ACHN (cell line): ENCODE measurements at regions not wholly inside any gene's neighbourhood (a gene's known extent, or its start where the extent isn't known, plus 50 kb on each side); places are given as distances from the start of the nearest gene placed in this dataset.

Source experiments
- DNase-seq: peaks from one replicate; pipeline ENCODE4 v3.0.0-alpha.2; 2015
- in situ Hi-C: cut with HindIII; loops from 2 replicates; pipeline ENCODE4 v1.10.0; 2017; ENCODE audit warnings: low sequenced_read_pairs, low pct_ligation_motif_present, low pct_unique_long_range_greater_than_20kb

DNA sequence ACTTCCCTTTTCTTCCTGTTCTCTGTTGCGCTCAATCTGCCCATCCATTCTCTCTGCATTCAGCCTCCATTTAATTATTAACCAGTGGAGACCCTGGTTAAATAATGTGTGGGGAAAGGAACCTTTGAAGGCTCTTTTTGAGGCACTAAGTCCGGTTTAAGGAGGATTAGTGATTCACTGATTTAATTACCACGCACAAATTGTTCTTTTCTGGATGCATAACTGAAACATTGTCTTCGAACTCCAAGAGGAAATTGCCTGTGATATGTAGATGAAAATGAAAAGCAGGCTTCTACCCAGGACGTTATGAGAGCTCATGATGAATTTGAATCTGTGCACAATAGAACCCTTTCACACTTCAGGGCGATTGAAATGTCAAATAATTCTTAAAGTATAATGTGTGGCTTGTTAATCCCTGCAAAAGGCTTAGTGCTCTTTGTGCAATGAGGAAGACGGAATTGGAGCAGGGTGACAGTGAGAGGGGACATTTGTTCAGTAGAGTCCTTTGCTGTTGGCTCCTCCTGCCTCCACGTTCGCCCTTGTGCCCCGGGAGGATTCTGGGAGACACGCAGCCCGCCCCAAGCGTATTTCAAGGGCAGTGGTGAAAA is 51.1 kb upstream of the ZNF236 start:
- no peak for DNase-seq
- in situ Hi-C loops, result no loop called here

DNA sequence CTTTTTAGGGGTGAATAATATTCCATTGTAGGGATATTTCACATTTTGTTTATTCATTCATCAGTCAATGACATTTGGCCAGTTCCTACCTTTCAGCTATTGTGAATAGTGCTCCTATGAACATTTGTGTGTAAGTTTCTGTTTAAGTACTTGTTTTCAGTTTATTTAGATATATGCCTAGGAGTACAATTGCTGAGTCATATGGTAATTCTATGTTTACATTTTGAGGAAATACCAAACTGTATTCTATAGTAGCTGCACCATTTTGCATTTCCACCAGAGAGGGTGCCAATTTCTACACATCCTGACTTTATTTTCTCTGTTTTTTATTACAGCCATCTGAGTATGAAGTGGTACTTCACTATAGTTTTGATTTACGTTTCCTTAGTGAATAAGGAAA is 54.4 kb upstream of the ZNF236 start:
- in situ Hi-C loops, result no loop called here
- no peak for DNase-seq

DNA sequence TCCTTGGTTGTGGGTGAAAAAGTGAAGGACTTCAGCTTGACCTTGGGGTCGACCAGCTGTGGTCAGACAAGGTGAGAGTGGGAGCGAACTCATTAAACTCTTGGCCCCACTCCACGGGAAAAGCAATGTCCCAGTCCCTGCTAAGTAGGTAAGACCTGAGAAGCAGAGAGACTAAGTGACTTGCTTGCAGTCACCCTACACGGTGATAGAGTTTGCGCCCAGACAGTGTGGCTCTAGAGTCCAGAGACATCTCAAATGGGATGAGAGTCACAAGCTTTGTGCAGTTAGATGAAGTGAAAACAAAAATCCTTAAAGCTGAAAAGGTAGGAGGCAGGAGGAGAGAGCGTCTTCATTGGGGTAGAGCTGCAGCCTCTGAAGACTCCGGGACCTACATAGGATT is 55.9 kb upstream of the ZNF236 start:
- in situ Hi-C loops, result no loop called here
- no peak for DNase-seq

DNA sequence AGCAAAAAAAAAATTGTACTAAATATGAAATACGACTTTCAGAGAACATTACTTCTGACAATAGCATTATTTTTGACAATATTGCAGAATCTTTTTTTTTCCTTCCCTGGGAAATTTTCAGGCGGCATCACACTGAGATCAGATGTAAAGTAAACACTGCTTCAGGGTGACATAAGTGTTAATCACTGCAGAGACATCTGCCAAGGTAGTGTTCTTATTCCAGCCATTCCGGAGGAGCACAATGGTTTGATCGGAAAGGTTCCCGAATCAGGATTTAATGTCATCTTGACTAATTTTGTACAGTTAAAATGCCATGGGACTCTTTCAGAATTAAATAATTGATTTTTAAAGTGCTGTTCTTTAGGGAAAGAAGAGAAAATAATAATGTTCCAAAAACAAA is 56.7 kb upstream of the ZNF236 start:
- in situ Hi-C loops, result no loop called here
- no peak for DNase-seq

DNA sequence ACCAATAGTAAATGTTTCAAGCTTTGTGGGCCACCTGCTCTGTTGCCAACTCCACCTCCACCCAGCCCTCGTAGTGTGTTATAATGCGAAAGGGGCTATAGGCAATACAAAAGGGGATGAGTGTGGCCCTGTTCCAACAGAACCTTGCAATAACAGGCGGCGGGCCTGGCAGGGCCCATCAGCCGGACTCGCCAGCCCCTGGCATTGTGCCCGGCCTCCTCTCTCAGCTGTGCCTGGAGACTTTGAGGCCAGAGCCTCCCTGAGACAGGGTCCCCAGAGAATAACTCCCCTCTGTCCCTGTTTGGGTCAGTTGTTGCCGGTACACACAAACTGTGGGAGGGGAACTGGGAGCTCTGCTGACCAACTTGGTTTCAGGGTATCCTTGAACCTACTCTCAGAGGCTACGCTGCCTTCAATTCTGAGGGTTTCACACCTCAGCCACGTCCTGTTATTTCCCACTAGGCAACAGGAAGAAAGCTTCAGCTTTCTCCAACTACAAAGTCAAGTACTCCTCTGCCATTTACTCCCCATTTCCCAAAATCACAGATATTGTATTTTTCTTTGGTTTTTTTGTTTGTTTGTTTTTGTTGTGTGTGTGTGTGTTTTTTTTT is 58.0 kb upstream of the ZNF236 start:
- DNase-seq, result no peak
- in situ Hi-C loops, result no loop called here

DNA sequence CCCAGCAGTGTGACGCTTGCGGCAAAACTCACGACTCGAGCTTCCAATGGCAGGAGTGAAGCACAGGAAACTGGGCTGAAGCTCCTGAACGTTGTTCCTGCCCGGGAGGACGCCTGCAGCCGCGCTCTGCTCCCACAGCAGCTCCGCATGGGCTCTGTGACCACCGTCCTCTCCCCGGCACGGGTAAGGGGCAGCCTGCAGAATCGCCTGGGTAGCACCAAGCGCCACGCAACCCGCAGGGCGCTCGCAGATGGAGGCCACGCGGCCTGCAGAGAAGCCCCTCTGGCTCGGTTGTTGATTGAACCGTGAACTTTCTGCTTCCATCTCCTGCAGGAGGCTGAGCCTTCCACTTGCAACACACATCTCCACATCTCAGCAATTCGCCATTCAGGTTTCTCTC is 63.3 kb upstream of the ZNF236 start:
- in situ Hi-C loops, result no loop called here
- DNase-seq, result no peak

DNA sequence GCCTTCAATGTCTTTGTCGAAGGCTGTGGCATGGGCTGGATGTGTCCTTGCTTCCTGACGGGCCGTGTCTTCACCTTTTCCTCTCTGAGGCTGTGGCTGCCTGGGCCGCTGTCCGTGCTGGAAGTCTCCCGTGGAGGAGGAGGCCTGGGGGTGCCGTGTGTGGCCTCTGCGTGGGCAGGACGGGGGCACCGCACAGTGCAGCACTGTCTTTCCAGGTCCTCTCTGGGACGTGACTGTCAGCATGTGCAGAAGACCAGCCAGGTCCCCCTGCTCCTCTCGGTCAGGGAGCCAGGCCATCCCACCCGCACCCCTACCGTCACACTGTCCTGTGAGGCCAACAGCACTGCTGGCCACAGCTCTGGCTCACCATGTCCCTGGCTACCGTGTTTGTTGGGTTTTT is 64.4 kb upstream of the ZNF236 start:
- in situ Hi-C loops, result no loop called here
- no peak for DNase-seq

DNA sequence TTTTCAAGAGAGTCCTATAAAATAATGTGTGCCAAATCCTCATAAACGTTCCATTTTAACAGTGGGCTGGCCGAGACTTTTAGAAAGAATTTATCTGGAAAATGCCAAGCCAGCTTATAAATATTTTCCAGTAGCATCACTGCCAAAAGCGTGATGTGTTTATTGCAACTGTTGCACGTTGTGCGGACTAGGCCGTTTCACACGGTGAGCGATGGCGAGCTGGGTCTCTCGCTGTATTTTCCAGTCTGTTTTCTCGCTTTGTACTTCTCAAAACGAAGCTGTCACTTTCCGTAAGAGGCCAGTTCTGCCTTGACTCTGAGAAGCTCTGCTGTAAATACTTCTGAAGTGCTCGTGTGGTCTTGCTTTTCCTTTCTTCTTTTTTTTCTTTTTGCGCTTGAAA is 65.0 kb upstream of the ZNF236 start:
- DNase-seq, result no peak
- in situ Hi-C loops, result no loop called here

DNA sequence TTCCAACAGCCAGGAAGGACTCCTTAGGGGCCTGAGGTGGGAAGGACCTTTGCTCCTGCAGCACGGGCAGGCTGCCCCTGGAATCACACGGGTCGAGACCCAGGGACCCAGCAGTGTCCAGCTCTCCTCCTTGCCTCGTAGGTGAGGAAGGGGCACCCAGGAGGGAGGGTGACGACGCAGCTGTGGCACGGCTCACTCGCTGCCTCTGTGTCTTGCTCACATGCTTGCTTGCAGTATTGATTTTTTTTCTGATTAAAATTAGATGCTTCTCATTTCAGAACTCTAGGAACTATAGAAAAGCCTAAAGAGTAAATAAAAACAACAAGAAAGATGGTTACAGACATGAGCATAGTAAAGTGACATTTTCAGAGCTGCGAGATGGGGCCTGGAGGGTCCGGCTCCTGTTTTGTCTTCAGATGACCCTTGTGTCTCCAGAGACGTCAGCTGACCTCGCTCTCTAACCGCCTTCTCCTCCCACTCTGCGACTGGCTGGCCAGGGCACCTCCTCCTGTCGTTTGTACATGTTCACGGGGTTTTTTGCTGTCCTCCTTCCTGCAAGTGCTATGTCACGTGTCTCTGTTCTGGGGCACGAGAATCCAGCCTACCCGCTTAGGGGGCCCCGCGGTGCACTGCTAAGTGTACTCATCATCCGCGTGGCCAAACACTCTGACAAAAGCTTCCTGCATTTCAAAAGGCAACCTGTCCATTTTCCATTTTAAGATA is 65.7 kb upstream of the ZNF236 start:
- DNase-seq, result no peak
- in situ Hi-C loops, result no loop called here

DNA sequence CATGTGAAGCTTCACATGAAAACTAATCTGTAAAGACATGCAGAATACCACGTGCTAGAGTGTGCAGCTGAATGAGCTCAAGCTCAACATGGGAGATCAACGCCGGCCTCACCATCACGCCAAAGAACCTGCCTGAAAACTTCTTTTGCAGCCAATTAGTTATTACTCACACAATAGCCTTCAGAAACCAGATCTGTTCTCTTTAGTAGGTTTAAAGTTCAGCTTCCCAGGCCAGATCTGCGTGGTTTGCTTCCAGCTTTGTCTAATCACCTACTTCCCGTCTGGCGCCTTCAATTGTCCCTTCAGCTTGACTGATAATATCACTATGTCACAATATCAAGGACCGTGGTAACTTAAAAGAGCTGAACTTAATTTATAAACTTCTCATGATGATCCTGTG is 68.0 kb upstream of the ZNF236 start:
- no peak for DNase-seq
- in situ Hi-C loops, result no loop called here

DNA sequence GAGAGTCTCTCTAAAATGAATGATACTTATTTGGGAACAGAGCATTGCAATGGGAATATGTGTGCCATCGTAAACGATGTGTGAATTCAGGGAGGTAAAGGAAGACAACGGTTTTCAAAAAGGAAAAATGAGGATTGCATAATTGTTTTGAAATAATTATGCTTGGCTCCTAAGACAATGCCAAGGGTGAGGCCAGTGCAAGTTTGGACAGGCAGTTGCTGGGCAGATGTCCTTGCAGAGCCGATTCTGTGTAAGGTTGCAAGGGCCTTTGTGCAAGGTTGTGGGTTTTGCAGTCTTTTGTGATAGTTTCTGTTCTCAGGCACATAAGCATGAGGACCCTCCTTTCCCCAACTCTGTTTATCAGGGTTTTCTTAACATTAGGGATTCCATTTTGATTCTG is 70.0 kb upstream of the ZNF236 start:
- in situ Hi-C loops, result no loop called here
- no peak for DNase-seq

DNA sequence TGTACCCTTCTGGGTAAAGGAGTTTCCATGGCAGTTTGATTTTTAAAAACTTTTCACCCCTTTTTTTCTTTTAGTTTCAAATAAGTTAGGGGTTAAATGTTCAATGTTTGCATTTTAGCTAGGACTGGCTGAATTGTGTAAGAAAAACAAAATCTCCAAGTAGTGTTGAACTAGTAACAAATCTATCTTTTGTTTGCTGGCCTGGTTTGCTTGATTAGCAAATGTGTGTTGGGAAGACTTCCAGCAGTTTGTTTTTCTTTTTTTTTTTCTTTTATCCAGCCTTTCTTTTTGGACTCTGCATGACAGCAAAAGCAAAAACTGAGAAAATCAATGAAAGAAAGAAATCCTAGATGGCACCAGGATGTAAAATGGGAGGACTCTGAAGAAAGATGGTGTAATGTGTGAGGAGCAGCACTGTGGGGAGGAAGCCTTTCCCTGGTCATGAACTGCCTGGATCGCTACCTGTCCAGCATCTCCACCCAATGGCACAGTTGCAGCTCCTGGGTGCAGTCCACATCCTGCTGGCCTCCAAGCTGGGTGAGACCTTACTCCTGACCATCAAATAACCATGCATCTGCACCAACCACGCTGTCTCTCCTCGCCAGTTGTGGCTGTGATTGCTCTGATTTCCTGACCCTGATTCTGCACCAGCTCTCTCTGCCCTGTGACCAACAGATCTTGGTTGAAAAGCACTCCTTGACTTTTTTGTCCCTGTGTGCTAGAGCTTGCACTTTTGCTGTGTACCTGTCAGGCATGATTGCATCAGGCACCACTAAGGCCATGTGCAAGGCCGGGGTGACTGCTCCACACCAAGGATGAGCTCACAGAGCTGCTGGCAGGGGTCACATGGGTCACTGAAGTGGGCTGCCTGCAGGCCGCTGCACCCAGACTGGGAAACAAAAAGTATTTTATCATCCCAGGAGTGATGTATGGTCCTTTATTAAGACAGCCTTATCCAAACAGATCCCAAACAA is 71.2 kb upstream of the ZNF236 start:
- in situ Hi-C loops, result no loop called here
- no peak for DNase-seq

DNA sequence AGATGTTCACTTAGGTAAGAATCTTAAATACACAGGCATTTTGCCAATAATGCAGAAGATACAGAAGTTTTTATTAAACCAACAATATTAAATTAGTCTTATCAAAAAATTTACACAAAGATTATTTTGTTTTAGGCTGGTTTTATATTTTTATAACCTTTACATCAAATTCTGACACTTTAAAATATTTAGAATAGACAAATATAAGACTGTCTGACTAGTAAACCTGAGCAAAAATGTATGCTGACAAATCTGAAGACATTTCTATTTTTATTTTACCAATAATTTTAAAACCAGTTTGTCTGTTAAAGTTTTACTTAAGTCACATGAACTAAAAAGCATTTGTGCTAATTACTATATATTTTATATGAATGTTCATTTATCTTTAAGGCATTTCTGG is 72.1 kb upstream of the ZNF236 start:
- in situ Hi-C loops, result no loop called here

DNA sequence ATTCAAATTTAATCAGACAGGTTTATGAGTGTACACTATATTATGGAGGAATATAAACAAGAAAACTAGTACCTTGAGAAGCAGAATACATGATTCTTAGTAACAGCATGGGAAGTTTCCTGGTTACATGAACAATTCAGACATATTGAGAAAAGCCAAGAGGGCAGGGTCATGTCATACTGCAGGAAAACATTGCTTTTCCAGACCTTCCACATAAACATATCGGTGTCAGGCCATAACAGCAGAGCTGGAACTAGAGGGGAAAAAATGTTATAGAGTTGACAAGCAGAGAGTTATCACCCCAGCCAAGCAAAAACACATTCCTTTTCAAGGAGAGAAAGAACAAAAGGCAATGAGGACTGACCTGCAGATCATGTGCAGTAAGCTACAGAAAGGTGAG is 74.7 kb upstream of the ZNF236 start:
- no peak for DNase-seq
- in situ Hi-C loops, result no loop called here

More for the DNA sequence above, 72.1 kb upstream of the ZNF236 start:
- DNase-seq, result no peak

DNA sequence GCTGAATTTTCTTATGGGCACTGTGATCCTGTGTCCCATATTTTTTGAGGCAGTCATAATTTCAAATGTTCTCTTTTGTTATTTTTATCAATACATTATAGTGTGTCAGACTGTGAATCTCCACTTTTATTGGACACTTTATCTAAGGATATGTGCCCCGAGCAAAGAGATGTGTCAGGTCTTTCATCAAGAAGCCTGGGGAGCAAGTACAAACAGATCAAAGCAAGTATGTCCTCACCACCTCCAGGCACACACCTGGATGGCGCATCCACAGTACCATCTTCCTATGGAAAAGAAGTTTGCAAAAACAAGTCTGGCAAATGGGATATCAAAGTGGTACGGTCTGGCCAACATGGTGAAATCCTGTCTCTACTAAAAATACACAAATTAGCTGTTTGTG is 81.0 kb upstream of the ZNF236 start:
- DNase-seq, result no peak
- in situ Hi-C loops, result no loop called here

DNA sequence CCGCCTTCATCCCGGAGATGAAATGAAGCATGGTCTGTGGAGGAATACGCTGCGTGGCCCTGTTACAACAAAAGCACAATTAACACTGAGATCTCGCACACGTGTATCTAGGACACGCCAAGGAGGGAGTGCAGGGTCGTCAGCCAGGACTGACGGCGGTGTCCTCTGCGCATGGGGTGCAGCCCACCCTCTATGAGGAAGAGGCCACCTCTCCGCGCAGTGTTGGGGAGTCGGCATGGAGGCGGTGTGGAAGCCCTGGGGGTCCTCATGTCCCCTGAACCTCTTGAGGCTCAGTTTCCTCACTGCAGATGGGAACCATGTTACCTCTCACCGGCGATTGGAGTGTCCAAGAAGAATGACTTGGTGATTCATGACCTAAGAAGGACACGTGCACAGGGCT is 86.0 kb upstream of the ZNF236 start:
- no peak for DNase-seq
- in situ Hi-C loops, result no loop called here

DNA sequence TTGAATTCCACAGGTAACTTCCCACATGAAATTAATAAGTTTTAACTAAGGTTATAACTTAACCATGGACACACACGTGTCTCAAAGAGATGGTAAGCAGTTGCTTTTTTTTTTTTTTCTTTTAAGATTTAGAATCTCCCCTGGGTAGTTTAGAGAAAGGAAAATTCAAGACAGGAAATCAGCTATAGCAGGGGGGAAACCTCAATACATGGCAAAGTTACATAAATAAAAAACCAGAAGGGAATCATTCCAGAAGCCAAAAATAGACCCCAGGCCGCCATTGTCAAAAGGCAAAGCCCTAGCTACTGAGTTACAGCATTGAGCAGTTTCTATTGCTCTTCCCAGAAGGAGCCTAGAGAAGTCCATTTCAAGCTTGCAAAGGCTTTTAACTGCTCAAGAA is 91.5 kb upstream of the ZNF236 start:
- in situ Hi-C loops, result no loop called here
- no peak for DNase-seq

DNA sequence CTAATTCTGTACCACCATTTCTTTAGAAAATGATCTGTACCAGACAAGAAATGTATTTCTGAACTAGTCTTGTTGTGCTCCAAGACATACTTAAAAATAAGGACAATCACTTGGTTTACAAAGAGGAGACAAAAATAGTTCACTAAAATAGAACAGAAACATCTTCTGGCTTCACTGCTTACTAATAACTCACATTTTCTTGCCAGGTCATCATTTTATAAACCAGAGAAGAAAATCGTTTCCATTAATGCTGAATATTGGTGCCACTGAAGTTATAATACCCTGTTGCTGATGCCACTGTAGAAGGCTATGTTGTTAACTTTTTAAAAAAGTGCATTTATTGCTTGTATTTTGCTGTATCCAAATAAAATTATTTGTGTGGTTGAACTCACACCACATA is 94.8 kb upstream of the ZNF236 start:
- no peak for DNase-seq
- in situ Hi-C loops, result no loop called here

DNA sequence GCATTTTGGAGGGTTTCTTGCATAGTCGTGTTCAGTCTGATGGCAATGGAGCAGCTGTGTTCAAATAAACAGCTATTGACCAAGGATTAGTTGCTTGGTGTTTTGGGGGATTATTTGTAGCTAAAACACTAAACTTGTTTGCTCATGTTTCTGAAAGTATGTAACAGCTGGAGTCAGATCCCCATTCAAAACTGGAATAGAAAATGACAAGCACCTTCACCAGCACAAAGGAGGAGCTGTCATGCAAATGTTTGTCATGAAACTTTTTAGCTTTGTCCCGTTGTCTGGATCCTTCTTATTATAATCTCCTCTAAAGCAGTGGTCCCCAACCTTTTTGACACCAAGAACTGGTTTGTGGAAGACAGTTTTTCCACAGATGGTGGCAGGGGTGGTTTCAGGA is 96.9 kb upstream of the ZNF236 start:
- no peak for DNase-seq
- in situ Hi-C loops, result no loop called here
